ENCODE measurements at regions not wholly inside any gene's neighbourhood (a gene's known extent, or its start where the extent isn't known, plus 50 kb on each side); places are given as distances from the start of the nearest gene placed in this dataset.
"Not testable (repeated sequence)": the region's sequence is repeated elsewhere in the genome, so short reads cannot be mapped to it uniquely, and the experiment has no call there.

DNA sequence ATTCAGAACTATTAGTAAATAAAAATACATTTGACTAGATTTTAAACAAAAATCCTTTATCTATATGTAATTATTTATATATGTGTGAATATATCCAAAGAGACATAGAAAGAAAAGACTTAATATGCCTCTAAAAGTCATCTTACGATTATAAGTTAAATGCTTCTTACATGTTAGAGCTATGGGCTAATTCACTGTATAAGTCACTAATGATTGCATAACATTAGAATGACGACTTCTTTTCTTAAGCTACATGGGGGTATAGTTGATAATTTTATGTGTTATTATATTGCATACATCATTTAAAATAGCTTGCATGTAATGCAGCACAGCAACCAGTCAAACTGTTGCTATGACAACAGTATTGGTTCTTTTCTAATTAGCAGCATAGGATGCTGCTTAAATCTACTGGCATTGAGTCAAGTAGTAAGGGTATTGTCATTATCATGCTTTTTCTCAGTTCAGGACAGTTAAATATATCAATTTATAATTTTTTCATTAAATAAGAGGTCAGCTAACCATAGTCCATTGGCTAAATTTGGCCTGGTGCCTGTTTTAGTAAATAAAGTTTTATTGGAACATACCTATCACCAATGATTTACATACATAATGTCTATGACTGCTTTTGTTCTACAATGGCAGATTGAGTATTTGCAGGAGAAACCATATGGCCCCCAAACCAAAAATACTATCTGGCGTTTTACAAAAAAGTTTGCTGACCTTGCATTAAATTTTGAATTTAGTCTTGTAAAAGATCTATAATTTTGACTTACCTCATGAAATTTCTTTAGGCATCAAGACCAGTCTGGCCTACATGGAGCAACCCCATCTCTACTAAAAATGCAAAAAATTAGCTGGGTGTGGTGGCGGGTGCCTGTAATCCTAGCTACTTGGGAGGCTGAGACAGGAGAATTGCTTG, 207.7 kb upstream of the ZSWIM2 start:
- no peak for DNase-seq

DNA sequence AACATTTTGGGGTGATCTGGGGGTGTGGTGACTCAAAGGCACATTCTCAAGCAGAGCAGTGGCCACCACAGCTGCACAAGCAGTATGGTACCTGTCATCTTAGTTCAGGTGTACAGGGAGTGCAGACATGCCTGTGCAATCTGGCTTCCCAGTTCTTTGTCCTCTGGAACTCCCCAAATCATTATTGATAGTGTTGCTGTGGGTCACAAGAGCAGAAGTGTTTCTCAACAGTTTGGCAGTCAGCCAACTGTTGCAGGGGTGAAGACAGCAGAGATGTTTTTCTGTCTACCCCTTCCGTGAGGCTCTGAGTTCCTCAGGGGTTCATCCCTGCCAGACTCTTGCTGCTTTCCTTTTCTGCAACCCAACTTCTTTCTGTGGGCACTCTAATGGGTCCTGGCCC, 206.5 kb upstream of the ZSWIM2 start:
- peak; percentile 25 for DNase-seq

DNA sequence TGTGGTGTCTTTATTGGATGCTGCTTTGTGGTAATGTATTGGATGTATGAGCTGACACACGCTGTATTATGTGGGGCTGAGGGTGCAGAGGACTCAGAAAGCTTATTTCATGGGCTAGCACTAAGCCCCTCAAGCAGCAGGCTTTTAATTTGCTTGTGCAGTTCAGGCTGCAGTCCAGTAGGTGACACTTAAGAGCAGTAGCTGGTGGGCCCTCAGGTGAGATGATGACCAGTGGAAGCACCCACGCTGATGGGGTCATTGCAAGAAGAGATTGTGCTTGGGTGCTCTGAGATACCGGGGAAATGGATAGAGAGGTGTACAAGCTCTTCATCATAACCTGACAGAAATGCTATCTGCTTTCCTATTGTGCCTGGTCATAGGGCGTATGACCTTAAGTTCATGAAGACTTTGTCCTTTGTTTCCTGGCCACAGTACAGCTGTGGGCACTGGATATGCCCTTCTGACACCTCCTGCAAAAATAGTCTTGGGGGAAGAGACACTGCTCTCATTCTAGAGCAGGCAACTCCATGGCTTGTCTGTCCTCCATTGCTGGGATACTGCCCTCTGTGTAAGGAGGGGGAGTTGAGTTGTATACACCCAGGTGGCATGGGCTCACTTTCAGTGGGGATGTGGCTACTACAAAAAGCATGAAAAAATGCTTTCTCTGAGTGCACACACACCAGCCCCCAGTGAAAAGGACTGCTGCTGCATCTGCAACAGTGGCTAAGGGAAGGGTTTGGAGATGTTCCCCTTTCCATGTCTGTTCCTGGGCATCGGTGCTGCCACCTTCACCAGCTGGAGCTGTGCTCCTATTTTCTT, 205.7 kb upstream of the ZSWIM2 start:
- no peak for DNase-seq

DNA sequence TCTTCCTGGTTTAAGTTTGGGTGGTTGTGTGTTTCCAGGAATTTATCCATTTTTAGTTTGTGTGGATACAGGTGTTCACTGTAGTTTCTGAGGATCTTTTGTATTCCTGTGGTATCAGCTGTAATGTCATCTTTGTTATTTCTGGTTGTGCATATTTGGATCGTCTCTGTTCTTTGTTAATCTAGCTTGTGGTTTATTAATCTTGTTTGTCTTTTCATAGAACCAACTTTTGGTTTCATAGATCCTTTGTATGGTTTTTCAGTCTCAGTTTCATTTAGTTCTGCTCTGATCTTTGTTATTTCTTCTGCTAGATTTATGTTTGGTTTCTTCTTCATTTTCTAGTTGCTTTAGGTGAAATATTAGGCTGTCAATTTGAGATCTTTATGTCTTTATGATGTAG, 202.4 kb upstream of the ZSWIM2 start:
- no peak for DNase-seq

DNA sequence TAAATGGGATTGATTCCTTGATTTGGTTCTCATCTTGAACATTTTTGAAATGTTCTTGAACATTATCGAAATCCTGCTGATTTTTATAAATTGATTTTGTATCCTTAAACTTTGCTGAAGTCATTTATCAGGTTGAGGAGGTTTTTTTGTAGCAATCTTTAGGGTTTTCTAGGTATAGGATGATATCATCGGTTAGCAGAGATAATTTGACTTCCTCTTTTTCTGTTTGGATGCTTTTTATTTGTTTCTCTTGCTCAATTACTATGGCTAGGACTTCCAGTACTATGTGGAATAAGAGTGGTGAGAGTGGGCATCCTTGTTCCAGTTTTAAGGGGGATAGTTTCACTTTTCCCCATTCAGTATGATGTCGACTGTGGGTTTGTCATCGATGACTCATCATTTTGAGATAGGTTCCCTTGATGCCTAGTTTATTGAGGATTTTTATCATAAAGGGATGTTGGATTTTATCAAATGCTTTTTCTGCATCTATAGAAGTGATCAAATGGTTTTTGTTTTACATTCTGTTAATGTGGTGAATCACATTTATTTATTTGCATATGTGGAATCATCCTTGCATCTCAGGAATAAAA, 201.5 kb upstream of the ZSWIM2 start:
- no peak for DNase-seq

DNA sequence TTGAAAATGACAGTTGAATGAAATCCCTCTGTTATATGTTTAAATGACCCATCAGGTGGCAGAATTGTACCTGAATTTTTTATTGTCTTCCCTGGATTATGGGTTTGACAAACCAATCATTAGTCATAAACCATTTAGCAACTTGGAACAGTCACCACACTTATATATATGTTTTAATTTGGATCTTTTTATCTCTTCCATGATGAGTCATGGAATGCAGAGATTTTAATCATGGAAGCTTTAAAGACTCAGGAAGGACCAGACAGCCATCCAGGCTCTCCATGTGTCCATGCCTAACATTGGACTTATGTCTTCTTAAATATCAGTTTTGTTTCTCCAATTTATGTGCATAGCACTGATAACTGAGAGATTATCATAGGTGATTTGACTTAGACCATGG, 188.3 kb upstream of the ZSWIM2 start:
- no peak for DNase-seq

DNA sequence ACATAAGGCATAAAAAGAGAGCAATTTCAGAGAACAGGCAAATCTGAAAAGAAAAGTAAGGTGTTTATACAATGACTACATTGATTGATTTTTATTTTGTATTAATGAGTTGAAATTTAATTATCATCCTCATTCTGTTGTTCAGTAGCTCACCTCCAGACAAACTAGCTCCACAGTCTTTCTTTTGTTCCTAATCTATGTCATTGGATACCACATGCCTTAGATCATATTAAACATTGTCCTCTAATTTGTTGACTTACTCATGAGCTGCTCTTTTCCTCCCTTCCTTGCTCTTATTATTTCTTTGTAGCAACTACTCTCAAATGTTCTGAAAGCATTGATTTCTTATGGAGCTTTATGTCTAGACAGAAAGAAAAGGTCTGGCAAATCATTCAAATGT, 185.5 kb upstream of the ZSWIM2 start:
- no peak for DNase-seq

DNA sequence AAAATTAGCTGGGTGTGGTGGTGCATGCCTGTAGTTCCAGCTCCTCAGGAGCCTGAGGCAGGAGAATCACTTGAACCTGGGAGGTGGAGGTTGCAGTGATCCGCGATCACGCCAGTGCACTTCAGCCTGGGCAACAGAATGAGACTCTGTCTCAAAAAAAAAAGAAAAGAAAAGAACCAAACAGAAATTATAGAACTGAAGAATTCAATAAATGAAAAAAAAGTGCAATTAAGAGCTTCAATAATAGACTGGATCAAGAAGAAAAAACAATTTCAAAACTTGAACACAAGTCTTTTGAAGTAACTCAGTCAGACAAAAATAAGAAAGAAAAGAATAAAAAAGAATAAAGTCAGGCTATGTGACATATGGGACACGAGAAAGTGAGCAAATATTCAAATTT, 175.8 kb upstream of the ZSWIM2 start:
- DNase-seq = no peak

DNA sequence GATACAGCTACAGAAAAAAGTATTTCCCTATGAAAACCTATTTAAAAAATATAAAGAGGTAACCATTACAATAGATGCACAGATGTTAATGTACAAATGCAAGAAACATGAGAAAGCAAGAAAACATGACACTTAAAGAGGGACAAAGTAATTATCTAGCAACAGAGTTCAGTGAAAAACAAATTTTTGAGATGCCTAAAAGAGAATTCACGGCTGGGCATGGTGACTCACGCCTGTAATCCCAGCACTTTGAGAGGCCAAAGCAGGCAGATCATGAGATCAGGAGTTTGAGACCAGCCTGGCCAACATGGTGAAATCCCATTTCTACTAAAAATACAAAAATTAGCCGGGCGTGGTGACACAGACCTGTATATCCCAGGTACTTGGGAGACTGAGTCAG, 175.0 kb upstream of the ZSWIM2 start:
- DNase-seq = not testable (repeated sequence)

DNA sequence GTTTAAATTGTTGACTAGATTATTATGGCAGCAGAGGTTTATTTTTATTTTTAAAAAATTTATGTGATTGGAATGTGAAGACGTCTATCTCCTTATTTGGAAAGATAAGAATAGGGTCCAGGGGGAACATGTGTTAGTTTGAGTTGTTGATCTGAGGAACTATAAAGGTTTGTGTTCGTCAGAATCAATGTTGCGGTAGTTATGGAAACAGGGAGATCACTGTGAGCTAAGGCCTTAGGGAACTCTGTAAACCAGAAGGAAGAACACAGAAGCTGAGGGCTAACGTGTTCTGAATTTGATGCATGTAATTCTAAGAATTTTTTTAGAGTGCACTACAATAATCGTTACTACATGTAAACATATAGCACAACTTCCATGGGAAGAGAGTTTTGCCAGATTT, 168.5 kb upstream of the ZSWIM2 start:
- no peak for DNase-seq

DNA sequence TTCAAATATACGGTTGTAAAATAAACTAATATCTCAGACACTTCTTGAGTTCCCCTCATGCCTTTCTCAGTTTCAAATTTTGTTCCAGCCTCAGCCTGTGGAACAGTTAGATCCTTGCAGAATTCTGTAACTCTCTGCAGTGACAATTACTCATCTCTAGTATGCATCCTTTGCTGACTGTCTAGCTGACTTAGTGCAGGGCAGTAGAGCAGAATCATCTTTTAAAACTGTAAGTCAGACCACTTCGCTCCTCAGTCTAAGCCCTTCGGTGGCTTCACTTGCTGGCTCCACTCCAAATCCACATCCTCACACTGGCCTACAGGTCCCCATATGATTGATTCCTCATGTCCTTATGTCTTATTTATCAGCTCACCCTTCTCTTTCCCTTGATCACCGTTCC, 164.1 kb upstream of the ZSWIM2 start:
- DNase-seq = no peak

DNA sequence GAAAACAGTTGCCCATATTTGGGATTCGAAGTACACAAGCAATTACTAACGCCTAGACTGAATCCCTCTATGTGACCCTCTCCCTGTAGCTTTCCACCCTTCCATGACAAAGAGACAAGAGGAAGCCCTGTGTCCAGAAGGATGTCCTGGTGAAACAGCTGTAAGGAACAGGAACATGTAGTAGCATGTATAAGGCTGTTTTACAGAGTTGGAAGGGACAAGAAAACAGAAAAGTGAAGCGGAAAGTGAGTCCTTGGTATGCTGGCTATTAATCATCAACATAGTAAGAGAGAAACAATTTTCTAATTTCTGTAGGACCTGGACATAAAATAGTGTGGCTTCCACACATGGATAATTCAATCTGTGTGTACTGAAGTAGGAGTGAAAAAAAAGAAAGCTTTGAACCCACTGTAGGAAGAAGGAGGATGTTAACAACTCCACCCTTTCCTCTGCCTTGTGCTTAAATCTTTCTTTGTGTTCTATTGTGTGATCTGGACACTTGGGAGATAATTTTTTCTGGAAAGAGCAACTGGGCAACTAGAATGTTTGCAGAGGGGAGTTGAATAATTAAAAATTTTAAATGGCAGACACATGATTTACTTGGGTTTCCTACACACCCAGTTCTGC, 162.3 kb upstream of the ZSWIM2 start:
- no peak for DNase-seq

DNA sequence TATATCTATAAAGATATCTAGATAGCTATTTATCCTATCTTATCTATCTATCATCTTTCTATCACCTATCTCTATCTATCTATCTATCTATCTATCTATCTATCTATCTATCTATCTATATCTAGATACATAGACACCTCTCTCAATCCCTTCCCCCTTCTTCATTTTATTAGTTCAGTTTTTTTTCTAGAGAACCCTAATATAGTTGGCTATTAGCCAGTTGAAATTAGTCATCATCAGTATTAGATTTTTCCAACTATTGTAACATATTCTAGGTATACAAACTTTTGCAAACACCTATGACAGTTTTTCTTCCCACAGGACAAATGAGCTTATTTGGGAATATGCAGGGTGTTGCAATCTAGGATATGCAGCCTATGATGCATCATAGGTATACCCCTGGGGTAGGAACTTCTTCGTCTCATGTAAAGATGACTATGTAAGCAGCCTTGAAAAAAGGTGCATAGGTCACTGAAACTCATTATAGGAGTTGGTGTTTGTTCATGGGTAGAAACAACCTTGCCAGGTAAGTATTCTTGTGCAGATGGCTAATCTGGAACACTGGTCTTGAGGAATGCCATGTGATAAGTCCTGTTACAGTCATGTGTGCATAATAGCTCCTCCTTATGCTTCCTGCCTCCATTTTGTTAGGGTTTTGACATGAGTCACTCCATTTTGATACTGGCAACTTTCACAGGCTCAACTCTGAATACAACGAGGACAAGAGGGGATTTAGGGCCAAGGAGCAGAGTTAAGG, 160.7 kb upstream of the ZSWIM2 start:
- DNase-seq = no peak

DNA sequence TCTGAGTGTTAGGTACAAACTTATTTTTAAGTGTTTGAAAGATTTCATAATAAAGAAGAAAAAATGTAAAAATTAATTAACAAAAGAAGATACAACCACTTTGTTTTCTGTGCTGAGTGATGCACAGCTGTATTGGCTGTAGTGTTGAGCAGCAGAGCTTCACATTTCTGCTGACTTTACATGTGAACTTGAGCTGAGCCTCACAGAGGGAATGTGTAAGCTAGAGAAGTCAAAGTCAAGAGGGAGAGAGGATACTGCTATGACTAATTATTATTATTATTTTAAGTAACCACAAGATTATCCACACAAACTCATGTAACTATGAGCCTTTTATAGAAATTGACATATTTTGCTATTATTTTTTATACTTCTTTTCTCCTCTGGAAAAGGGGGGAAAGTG, 159.1 kb upstream of the ZSWIM2 start:
- no peak for DNase-seq

DNA sequence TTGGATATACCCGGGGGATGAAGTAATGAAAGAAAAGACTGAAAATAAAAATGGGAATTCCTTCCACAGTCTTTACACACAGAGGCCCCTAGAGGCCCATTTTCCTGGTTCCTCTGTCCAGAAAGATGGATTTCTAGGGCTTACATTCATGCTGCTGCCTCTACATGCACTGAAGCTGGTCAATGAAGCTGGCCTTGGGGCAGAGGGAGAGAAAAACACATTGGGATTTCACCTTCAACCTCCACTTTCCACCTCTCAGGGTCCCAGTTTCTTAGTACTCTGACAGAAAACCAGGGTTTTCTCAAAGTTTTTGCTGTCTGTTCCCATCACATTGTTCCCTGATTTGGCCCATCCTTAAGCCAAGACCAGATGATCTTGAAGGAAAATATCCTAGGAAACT, 154.6 kb upstream of the ZSWIM2 start:
- DNase-seq = no peak

DNA sequence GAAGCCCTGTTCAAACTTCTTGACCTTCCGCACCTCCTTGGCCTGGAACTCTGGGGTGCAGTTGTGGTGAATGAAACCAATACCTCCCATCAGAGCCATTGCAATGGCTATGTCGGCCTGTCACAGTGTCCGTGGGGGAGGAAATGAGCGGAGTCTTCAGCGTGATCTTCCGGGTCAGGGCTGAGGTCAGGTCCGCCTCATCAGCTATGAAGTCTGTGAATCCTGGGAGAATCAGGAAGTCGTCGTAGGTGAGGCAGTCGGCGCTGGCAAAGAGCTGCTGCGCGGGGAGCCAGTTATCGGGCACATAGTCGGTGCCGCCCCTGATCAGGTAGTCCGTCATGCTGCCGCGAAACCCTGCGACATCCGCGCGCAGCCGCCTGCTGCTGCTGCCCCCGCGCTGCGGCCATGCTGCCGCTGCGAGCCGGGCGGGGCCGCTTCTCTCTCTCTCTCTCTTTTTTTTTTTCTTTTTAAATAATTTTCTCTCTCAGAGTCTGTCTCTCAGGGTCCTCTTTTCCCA, 154.1 kb upstream of the ZSWIM2 start:
- DNase-seq = peak; percentile 10

DNA sequence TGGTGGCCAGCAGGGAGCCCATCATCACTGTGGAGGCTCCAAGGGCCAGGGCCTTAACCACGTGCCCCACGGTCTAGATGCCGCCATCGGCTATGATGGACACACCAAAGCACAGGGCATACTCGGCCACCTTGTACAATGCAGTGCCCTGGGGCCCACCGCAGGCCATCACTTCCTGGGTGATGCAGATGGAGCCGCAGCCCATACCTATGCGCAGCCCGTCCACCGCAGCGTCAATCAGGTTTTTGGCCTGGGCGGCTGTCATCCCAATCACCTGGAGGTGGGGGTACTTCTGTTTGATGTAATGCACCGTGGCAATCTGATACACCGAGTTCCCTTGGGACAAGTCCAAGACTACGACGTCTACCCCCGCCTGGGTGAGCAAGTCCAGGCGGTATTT, 153.3 kb upstream of the ZSWIM2 start:
- no peak for DNase-seq

DNA sequence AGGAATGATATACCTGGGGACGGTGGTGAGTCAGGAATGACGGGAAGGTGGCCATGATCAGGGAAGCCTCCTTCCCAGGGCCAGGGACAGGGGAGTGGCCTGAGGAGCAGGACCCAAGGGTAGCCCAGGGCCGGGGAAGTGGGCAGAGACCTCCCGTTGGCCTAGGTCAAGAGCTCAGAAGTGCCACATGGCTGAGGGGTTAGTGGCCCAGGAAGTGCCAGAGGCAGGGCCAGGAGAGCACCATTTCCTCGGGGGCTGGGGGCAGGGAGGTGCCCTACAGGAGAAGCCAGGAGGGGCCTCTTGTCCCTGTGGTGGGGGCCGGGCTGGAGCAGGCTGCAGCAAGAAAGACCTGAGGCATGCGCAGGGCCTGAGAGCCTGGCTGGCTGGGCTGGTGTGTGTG, 152.3 kb upstream of the ZSWIM2 start:
- no peak for DNase-seq

DNA sequence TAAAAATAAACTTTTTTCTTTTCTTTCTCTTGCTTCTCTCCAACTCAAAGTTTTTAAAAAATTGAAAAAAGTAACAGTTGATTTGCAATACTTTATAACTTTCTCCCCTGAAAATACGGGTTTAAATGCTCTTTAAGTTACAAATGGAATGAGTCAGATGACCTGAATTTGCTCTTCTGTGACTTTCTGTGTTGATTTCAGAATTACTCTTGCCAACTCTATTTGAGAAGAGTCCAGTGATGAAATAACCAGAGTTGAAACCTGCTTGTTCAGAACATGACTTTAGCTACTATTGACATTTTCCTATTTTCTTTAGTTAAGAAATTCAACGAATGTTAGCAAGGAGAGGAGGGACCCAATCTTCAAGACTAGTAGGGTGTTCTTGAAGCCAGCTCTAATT, 146.1 kb upstream of the ZSWIM2 start:
- DNase-seq = no peak

DNA sequence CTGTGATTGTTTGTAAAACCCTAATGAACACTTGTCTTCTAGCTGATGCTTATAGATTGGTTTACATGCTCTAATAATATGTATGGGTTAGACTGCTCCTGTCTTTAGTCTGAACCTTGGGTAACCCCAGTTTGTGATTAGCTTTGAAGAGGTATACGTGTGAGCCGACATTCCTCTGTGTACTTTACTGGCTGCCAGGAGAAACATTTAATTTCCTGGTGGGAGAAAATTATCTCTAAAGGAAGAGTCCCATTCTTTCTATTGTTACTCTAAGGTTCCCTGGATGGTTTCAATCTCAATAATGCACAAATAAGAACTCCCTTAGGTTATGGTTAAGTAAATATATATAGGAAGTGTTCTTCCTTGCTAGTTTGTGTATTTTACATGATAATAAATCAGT, 143.6 kb upstream of the ZSWIM2 start:
- no peak for DNase-seq

DNA sequence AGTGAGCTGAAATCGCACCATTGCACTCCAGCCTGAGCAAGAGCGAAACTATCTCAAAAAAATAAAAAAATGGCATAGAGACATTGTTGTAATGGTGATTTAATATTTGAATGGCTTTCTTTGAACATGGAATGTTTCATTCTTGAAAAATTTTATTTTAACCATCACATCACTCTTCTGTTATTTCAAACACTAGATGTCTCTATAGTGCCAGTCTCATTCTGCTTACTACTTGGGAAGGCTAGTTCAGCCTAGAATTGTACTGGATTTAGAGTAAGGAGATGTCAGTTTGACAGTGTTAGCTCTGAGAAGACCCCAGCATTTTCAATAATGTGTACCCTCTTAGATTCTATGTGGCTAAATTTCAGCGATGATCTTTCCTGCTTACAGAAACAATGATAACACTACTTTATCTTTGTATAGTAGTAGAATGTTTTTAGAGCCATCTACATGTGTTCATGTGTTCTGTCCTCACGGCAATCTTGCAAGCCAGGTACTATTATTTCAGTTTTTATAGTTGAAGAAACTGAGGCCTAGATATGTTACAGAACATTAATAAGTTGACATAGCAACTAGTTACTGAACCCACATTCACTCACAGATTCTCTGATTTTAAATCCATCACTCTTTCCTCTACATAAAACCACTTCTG, 142.9 kb upstream of the ZSWIM2 start:
- DNase-seq = no peak

DNA sequence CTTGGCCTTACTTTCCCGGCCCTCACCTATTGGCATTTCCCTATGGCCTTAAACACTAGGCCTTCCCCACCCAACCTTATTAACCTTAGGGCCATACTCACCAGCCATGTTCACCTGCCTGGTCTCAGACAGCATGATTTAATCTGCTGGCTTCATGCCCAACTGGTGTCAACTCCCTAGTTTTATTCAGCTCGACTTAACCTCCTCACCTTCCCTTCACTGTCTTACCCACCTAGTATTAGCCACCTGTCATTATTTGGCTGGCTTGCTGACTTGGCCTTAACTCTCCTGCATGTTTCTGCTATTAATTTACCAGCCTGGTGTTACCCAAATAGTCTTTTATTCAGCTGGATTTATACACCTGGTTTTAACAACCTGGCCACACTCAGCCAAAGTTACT, 136.0 kb upstream of the ZSWIM2 start:
- DNase-seq = no peak
